B cell (primary cell): ENCODE measurements at regions not wholly inside any gene's neighbourhood (a gene's known extent, or its start where the extent isn't known, plus 50 kb on each side); places are given as distances from the start of the nearest gene placed in this dataset.

ENCODE experiments used
- CTCF ChIP-seq: fragments of 200-600 bp; IDR thresholded peaks from one replicate; pipeline ENCODE4 v1.8.0; 2022; ENCODE audit warnings: antibody characterized with exemption, mild to moderate bottlenecking
- EZH2 ChIP-seq: IDR thresholded peaks from 2 replicates; pipeline ENCODE4 v1.6.1; 2012; ENCODE audit warnings: borderline replicate concordance, low read depth, mild to moderate bottlenecking, moderate library complexity, low read length; ENCODE audit not compliant: insufficient read depth, poor library complexity, severe bottlenecking

- TF ChIP-seq CTCF (no peak), EZH2 (no peak)
Observed at GRCh38 chr9:32716955-32717543, 66.3 kb upstream of the TMEM215 start.
